ENCODE measurements at regions not wholly inside any gene's neighbourhood (a gene's known extent, or its start where the extent isn't known, plus 50 kb on each side); places are given as distances from the start of the nearest gene placed in this dataset.

DNA sequence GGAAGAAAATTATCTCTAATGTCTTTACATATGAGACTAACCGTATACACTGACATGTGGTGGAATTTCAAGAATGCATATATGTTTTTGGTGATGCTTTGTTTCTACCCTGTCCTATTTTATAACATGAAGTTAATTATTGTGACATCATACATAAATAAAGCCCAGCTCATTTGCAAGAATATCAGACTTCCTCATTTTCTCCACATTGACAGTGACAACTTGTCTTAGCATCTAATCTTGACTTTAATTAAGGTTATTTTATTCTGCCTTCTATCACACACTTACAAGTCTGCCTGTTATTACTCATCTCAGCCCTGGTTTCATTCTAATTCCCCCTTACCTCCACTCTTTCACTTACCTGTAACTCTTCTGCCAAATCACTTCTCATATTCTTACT, 140.6 kb upstream of the STARD13 start:
- Histone ChIP-seq H3K9me3 (no peaks in the 10 kb centered on the region), H3K36me3 (no peaks in the 10 kb centered on the region), H3K27me3 (no peaks in the 10 kb centered on the region), H3K4me3 (no peak overlapping the region), H3K4me1 (no peaks in the 10 kb centered on the region), H3K27ac (no peak overlapping the region)
- TF ChIP-seq EP300 (IDR thresholded peaks at IDR 0.05) (no peak), POLR2AphosphoS5 (IDR thresholded peaks at IDR 0.05) (no peak), POLR2A (IDR thresholded peaks at IDR 0.05) (no peak)
- TF ChIP-seq, protein P1, sequence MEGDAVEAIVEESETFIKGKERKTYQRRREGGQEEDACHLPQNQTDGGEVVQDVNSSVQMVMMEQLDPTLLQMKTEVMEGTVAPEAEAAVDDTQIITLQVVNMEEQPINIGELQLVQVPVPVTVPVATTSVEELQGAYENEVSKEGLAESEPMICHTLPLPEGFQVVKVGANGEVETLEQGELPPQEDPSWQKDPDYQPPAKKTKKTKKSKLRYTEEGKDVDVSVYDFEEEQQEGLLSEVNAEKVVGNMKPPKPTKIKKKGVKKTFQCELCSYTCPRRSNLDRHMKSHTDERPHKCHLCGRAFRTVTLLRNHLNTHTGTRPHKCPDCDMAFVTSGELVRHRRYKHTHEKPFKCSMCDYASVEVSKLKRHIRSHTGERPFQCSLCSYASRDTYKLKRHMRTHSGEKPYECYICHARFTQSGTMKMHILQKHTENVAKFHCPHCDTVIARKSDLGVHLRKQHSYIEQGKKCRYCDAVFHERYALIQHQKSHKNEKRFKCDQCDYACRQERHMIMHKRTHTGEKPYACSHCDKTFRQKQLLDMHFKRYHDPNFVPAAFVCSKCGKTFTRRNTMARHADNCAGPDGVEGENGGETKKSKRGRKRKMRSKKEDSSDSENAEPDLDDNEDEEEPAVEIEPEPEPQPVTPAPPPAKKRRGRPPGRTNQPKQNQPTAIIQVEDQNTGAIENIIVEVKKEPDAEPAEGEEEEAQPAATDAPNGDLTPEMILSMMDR (IDR thresholded peaks at IDR 0.05): no peak
- WGBS: 88% methylated on average over 1 of the region's 1 CpG
- no peak for DNase-seq (ENCODE audit: low spot score in 2 of 2)

DNA sequence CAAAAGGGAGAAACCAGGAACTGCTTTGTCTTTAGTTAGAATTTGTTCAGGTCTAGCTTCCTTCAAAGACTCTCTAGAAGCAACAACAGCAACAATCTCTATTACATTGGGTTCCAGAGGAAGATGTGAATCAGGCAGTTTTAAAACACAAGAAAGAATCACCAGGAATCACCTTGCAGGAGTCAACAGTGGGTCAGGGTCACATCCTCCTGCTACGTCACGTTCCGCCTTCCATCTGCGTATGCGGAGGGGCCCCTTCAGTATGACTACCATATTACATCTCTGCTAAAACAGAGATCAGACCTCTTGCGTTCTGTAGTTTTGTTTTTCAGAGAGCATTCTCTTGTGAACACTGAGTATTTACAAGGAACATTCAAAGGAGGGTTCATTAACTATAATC, 147.8 kb upstream of the STARD13 start:
- H3K4me1 ChIP-seq: no peaks in the 10 kb centered on the region
- TF ChIP-seq POLR2A (IDR thresholded peaks at IDR 0.05) (no peak), POLR2AphosphoS5 (IDR thresholded peaks at IDR 0.05) (no peak), EP300 (IDR thresholded peaks at IDR 0.05) (no peak)
- TF ChIP-seq, protein P1 (IDR thresholded peaks at IDR 0.05): no peak
- no peaks in the 10 kb centered on the region for H3K27me3 ChIP-seq
- no peaks in the 10 kb centered on the region for H3K9me3 ChIP-seq
- H3K4me3 ChIP-seq: no peak overlapping the region
- H3K36me3 ChIP-seq: no peaks in the 10 kb centered on the region
- H3K27ac ChIP-seq: no peak overlapping the region
- WGBS: 96% methylated on average over 6 of the region's 6 CpGs
- DNase-seq (ENCODE audit: low spot score in 2 of 2): no peak

DNA sequence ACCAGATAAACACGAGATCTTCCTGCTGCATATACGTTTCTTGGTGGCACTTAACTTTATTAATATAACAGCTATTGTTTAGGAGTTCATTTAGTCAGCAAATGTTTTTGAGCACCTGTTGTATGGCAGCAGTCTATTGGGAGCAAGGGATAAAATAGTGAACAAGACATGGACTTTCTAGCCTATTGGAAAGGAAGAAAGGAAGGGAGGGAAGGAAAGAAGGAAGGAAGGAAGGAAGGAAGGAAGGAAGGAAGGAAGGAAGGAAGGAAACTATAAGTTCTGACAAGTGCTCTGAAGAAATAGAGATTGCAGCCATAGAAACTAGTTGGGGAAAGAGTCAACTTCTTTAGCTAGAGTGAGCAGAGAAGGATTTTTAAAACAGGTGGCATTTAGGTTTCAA, 149.1 kb upstream of the STARD13 start:
- TF ChIP-seq POLR2AphosphoS5 (IDR thresholded peaks at IDR 0.05) (no peak), EP300 (IDR thresholded peaks at IDR 0.05) (no peak), POLR2A (IDR thresholded peaks at IDR 0.05) (no peak)
- TF ChIP-seq, protein P1 (IDR thresholded peaks at IDR 0.05): no peak
- Histone ChIP-seq H3K27ac (no peak overlapping the region), H3K9me3 (no peaks in the 10 kb centered on the region), H3K4me1 (no peaks in the 10 kb centered on the region), H3K4me3 (no peak overlapping the region), H3K27me3 (no peaks in the 10 kb centered on the region), H3K36me3 (no peaks in the 10 kb centered on the region)
- no peak for DNase-seq (ENCODE audit: low spot score in 2 of 2)
- WGBS: 78% methylated on average over 2 of the region's 2 CpGs

DNA sequence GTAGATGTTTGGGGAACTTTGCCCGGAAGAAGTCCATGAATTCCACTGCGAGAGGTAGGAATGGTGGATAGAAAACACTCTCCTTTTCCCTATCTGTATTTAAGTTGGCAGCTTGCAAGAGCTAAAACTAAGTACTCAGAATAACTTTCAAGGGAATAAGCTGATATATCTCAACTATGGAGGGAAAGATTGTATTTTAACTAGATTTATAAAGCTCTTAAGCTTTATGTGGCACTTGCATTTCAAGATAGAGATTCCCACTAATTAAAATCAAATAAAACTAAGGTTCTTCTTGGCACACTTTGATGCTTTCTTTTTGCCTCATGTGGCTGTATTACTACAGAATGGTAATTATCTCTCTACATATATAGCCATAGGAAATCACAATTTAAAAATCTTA, 149.7 kb upstream of the STARD13 start:
- DNase-seq (ENCODE audit: low spot score in 2 of 2): no peak
- 100% methylated on average over 2 of the region's 2 CpGs for WGBS
- Histone ChIP-seq H3K27me3 (no peaks in the 10 kb centered on the region), H3K27ac (no peak overlapping the region), H3K4me3 (no peak overlapping the region), H3K9me3 (no peaks in the 10 kb centered on the region), H3K4me1 (no peaks in the 10 kb centered on the region), H3K36me3 (no peaks in the 10 kb centered on the region)
- no peak for TF ChIP-seq EP300 (IDR thresholded peaks at IDR 0.05)
- TF ChIP-seq POLR2A (IDR thresholded peaks at IDR 0.05): no peak
- TF ChIP-seq, protein P1 (IDR thresholded peaks at IDR 0.05): no peak
- no peak for TF ChIP-seq POLR2AphosphoS5 (IDR thresholded peaks at IDR 0.05)

DNA sequence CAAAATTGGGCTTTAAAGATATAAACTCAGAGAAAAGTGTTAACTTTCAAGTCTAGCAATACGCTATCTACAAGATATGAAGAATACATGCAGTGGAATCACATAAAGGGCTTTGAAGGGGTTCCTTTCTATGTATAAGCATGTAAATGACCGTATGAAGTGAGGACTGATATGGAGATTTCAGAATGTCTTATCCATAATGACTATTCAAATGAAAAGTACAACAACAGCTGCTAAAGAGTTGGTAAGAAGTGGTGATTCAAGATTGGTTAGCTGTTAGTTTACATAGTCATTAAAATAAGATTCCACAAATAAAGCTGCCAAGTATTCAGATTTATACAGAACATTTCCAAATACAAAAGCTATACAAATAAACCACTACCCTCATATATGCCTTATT, 153.4 kb upstream of the STARD13 start:
- H3K36me3 ChIP-seq: no peaks in the 10 kb centered on the region
- H3K4me3 ChIP-seq: no peak overlapping the region
- H3K27ac ChIP-seq: no peak overlapping the region
- no peaks in the 10 kb centered on the region for H3K27me3 ChIP-seq
- no peak for TF ChIP-seq POLR2AphosphoS5 (IDR thresholded peaks at IDR 0.05)
- no peak for TF ChIP-seq POLR2A (IDR thresholded peaks at IDR 0.05)
- no peak for TF ChIP-seq EP300 (IDR thresholded peaks at IDR 0.05)
- TF ChIP-seq, protein P1 (IDR thresholded peaks at IDR 0.05): no peak
- H3K9me3 ChIP-seq: no peaks in the 10 kb centered on the region
- 89% methylated on average over 2 of the region's 2 CpGs for WGBS
- DNase-seq (ENCODE audit: low spot score in 2 of 2): no peak
- H3K4me1 ChIP-seq: no peaks in the 10 kb centered on the region
